GM12891 (cell line): ENCODE measurements at regions not wholly inside any gene's neighbourhood (a gene's known extent, or its start where the extent isn't known, plus 50 kb on each side); places are given as distances from the start of the nearest gene placed in this dataset.

Experiments
- POLR2AphosphoS5 ChIP-seq: IDR thresholded peaks from 2 replicates; pipeline ENCODE4 v1.6.1; 2011; ENCODE audit warnings: low read depth, low read length, control low read depth
- SPI1 ChIP-seq: IDR thresholded peaks from 2 replicates; pipeline ENCODE4 v1.6.1; 2011; ENCODE audit warnings: low read depth, low read length, control low read depth
- TAF1 ChIP-seq: IDR thresholded peaks from 2 replicates; pipeline ENCODE4 v1.6.1; 2011; ENCODE audit warnings: low read depth, low read length, control low read depth

GRCh38 chr9:107147134-107147533 is 135.9 kb upstream of the RAD23B start:
- TF ChIP-seq TAF1 (no peak), POLR2AphosphoS5 (no peak), SPI1 (no peak)
